Neural cell (in vitro differentiated cells): ENCODE measurements at regions not wholly inside any gene's neighbourhood (a gene's known extent, or its start where the extent isn't known, plus 50 kb on each side); places are given as distances from the start of the nearest gene placed in this dataset.

Experiments
- H2AFZ ChIP-seq: fragments of 200-600, 300-800 bp; sonication (generic), shearing (Covaris generic); 2 replicates; pipeline ENCODE4 v1.6.0; 2014; ENCODE audit warnings: low read depth, mild to moderate bottlenecking, antibody characterized with exemption, low read length, moderate library complexity
- H3F3A ChIP-seq: fragments of 200-600 bp; shearing (Covaris generic); 2 replicates; pipeline ENCODE4 v1.6.1; 2016; ENCODE audit warnings: mild to moderate bottlenecking, moderate library complexity, mixed read lengths, antibody characterized with exemption, low read length; ENCODE audit not compliant: insufficient read depth, poor library complexity, severe bottlenecking
- H3K27ac ChIP-seq: fragments of 200-600, 300-800 bp; sonication (generic), shearing (Covaris generic); 2 replicates; pipeline ENCODE4 v1.5.1; 2014; ENCODE audit warnings: mild to moderate bottlenecking, low read length, moderate library complexity
- H3K27me3 ChIP-seq: fragments of 300-800, 200-600 bp; sonication (generic), shearing (Covaris generic); 2 replicates; pipeline ENCODE4 v1.6.0; 2014; ENCODE audit warnings: mild to moderate bottlenecking, low read depth, low read length, moderate library complexity; ENCODE audit not compliant: insufficient read depth
- H3K36me3 ChIP-seq: fragments of 300-800, 200-600 bp; sonication (generic), shearing (Covaris generic); 2 replicates; pipeline ENCODE4 v1.5.1; 2014; ENCODE audit warnings: mild to moderate bottlenecking, antibody characterized with exemption, low read length, moderate library complexity; ENCODE audit not compliant: insufficient read depth
- H3K4me2 ChIP-seq: fragments of 300-800, 200-600 bp; sonication (generic), shearing (Covaris generic); 2 replicates; pipeline ENCODE4 v1.6.0; 2014; ENCODE audit warnings: mild to moderate bottlenecking, low read length
- H3K4me3 ChIP-seq: fragments of 300-800, 200-600 bp; sonication (generic), shearing (Covaris generic); 2 replicates; pipeline ENCODE4 v1.5.1; 2014; ENCODE audit warnings: mild to moderate bottlenecking, low read length, moderate library complexity
- H3K79me2 ChIP-seq: fragments of 200-600 bp; shearing (Covaris generic); replicated peaks from 2 replicates; pipeline ENCODE4 v1.6.0; 2014; ENCODE audit warnings: mild to moderate bottlenecking, low read length, moderate library complexity; ENCODE audit not compliant: insufficient read depth
- H3K9ac ChIP-seq: fragments of 300-800, 200-600 bp; sonication (generic), shearing (Covaris generic); 2 replicates; pipeline ENCODE4 v1.6.1; 2016; ENCODE audit warnings: mild to moderate bottlenecking, low read length, mixed read lengths
- H3K9me2 ChIP-seq: fragments of 200-600 bp; shearing (Covaris generic); 2 replicates; pipeline ENCODE4 v1.6.1; 2016; ENCODE audit warnings: mild to moderate bottlenecking, low read length, mixed read lengths; ENCODE audit not compliant: insufficient read depth
- H3K9me3 ChIP-seq: fragments of 200-600, 300-800 bp; sonication (generic), shearing (Covaris generic); 2 replicates; pipeline ENCODE4 v1.6.1; 2016; ENCODE audit warnings: mild to moderate bottlenecking, mixed run types, low read length, moderate library complexity, mixed read lengths
- H4K20me1 ChIP-seq: fragments of 200-600 bp; shearing (Covaris generic); 2 replicates; pipeline ENCODE4 v1.6.1; 2016; ENCODE audit warnings: mild to moderate bottlenecking, mixed run types; ENCODE audit not compliant: insufficient read depth
- EP300 ChIP-seq: fragments of 450-650 bp; conservative IDR thresholded peaks from 2 replicates; pipeline ENCODE4 v1.6.1; 2014; ENCODE audit warnings: antibody characterized with exemption, mild to moderate bottlenecking, moderate library complexity; ENCODE audit not compliant: poor library complexity, severe bottlenecking
- EZH2 ChIP-seq: fragments of 200-600, 300-800 bp; shearing (Covaris generic), sonication (generic); IDR thresholded peaks from 2 replicates; pipeline ENCODE4 v1.6.1; 2014; ENCODE audit warnings: antibody characterized with exemption, low read length, borderline replicate concordance, mild to moderate bottlenecking; ENCODE audit not compliant: insufficient read depth, poor library complexity, severe bottlenecking
- MXI1 ChIP-seq: fragments of 450-650 bp; conservative IDR thresholded peaks from 2 replicates; pipeline ENCODE4 v1.6.1; 2014; ENCODE audit warnings: antibody characterized with exemption, mild to moderate bottlenecking; ENCODE audit not compliant: poor library complexity, severe bottlenecking
- POLR2AphosphoS5 ChIP-seq: IDR thresholded peaks from 2 replicates; pipeline ENCODE4 v1.6.1; 2012
- RAD21 ChIP-seq: fragments of 450-650 bp; conservative IDR thresholded peaks from 2 replicates; pipeline ENCODE4 v1.6.1; 2014; ENCODE audit warnings: antibody characterized with exemption, mild to moderate bottlenecking, moderate library complexity
- SMC3 ChIP-seq: fragments of 450-650 bp; conservative IDR thresholded peaks from 2 replicates; pipeline ENCODE4 v1.6.1; 2014; ENCODE audit warnings: antibody characterized with exemption, mild to moderate bottlenecking, moderate library complexity; ENCODE audit not compliant: poor library complexity
- TAF1 ChIP-seq: IDR thresholded peaks from 2 replicates; pipeline ENCODE4 v1.6.1; 2012; ENCODE audit warnings: low read depth
- TF ChIP-seq, protein P1 (sequence below): IDR thresholded peaks from 2 replicates; pipeline ENCODE4 v1.6.1; 2012; ENCODE audit warnings: borderline replicate concordance
- TF ChIP-seq, protein P2 (sequence below): fragments of 450-650 bp; IDR thresholded peaks from 2 replicates; pipeline ENCODE4 v1.5.1; 2014; ENCODE audit warnings: antibody characterized with exemption, mild to moderate bottlenecking, moderate library complexity; ENCODE audit not compliant: poor library complexity, severe bottlenecking

DNA sequence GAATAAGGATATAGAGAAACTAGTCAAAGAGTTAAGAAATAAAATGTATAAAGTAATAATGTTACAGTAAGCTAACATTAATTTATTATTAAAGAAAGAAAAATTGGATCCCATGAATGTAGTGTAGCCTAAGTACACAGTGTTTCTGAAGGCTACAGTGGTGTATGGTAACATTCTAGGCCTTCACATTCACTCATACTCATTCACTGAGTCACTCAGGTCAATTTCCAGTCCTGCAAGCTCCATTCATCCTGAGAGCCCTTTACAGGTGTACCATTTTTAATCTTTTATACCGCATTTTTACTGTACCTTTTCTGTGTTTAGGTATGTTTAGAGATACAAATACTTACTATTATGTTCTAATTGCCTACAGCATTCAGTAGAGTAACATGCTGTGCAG, 120.6 kb upstream of the AGA start:
- no peaks in the 10 kb centered on the region for H3K79me2 ChIP-seq
- H3K9me2 ChIP-seq, result no peaks in the 10 kb centered on the region
- H3K27ac ChIP-seq, result no peak overlapping the region
- H3K9me3 ChIP-seq, result no peaks in the 10 kb centered on the region
- no peak overlapping the region for H3K4me2 ChIP-seq
- H3K27me3 ChIP-seq, result no peaks in the 10 kb centered on the region
- no peak overlapping the region for H3K9ac ChIP-seq
- TF ChIP-seq, protein P1, sequence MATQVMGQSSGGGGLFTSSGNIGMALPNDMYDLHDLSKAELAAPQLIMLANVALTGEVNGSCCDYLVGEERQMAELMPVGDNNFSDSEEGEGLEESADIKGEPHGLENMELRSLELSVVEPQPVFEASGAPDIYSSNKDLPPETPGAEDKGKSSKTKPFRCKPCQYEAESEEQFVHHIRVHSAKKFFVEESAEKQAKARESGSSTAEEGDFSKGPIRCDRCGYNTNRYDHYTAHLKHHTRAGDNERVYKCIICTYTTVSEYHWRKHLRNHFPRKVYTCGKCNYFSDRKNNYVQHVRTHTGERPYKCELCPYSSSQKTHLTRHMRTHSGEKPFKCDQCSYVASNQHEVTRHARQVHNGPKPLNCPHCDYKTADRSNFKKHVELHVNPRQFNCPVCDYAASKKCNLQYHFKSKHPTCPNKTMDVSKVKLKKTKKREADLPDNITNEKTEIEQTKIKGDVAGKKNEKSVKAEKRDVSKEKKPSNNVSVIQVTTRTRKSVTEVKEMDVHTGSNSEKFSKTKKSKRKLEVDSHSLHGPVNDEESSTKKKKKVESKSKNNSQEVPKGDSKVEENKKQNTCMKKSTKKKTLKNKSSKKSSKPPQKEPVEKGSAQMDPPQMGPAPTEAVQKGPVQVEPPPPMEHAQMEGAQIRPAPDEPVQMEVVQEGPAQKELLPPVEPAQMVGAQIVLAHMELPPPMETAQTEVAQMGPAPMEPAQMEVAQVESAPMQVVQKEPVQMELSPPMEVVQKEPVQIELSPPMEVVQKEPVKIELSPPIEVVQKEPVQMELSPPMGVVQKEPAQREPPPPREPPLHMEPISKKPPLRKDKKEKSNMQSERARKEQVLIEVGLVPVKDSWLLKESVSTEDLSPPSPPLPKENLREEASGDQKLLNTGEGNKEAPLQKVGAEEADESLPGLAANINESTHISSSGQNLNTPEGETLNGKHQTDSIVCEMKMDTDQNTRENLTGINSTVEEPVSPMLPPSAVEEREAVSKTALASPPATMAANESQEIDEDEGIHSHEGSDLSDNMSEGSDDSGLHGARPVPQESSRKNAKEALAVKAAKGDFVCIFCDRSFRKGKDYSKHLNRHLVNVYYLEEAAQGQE, result no peak
- no peaks in the 10 kb centered on the region for H3F3A ChIP-seq
- no peaks in the 10 kb centered on the region for H3K36me3 ChIP-seq
- H4K20me1 ChIP-seq, result no peaks in the 10 kb centered on the region
- H3K4me3 ChIP-seq, result no peak overlapping the region
- H2AFZ ChIP-seq, result no peak overlapping the region

DNA sequence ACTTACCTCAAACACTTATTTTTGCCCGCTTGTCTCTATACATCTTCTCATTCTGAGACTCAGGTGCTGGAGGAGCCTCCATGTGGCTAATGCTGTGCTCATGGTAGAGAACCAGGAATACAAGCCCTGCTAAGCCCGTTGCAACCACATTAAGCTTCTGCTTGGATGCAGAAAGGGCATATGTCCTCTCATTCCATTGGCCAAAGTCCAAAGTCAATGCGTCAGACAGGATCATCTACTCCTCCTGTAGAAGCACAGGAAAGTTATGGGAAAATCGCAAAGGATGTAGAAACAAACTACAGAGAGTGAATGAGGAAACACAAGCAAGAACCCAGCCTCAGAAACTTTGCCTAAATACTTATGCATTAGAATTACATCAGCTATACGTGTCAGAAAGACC, 124.5 kb upstream of the AGA start:
- H3K9ac ChIP-seq, result no peak overlapping the region
- H3F3A ChIP-seq, result no peaks in the 10 kb centered on the region
- H3K36me3 ChIP-seq, result no peaks in the 10 kb centered on the region
- no peaks in the 10 kb centered on the region for H4K20me1 ChIP-seq
- no peak overlapping the region for H3K27ac ChIP-seq
- H3K27me3 ChIP-seq, result no peaks in the 10 kb centered on the region
- H3K4me2 ChIP-seq, result no peak overlapping the region
- H3K9me2 ChIP-seq, result no peaks in the 10 kb centered on the region
- H2AFZ ChIP-seq, result no peak overlapping the region
- no peaks in the 10 kb centered on the region for H3K9me3 ChIP-seq
- H3K79me2 ChIP-seq, result no peaks in the 10 kb centered on the region
- no peak overlapping the region for H3K4me3 ChIP-seq
- TF ChIP-seq POLR2AphosphoS5 (no peak), MXI1 (no peak), EZH2 (no peak), SMC3 (no peak)
- TF ChIP-seq, protein P1, result no peak

DNA sequence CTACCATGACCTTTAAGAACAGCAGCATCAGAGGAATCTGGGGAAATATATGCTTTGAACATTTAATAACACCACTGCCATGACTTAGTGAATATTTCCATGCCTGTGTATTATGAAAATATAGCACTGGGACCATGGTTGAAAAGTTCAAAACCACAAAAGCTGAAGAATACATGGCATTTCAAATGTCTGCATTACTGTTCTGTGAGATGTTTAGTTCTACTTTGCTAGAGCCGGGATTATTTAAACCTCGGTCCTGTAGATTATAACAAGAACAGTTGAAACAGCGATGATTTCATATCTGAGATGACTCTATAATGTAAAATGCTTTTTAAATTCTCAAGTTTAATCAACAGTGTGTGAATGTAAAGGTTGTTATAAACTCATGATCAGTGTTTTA, 126.7 kb upstream of the AGA start:
- Histone ChIP-seq H3K27me3 (no peaks in the 10 kb centered on the region), H3K9me2 (no peaks in the 10 kb centered on the region), H2AFZ (no peak overlapping the region), H3K9me3 (no peaks in the 10 kb centered on the region), H4K20me1 (no peaks in the 10 kb centered on the region), H3K9ac (no peak overlapping the region), H3K4me3 (no peak overlapping the region), H3K4me2 (no peak overlapping the region), H3K79me2 (no peaks in the 10 kb centered on the region), H3F3A (no peaks in the 10 kb centered on the region), H3K27ac (no peak overlapping the region), H3K36me3 (no peaks in the 10 kb centered on the region)
- no peak for TF ChIP-seq MXI1
- TF ChIP-seq, protein P1, result no peak
- TF ChIP-seq, protein P2, sequence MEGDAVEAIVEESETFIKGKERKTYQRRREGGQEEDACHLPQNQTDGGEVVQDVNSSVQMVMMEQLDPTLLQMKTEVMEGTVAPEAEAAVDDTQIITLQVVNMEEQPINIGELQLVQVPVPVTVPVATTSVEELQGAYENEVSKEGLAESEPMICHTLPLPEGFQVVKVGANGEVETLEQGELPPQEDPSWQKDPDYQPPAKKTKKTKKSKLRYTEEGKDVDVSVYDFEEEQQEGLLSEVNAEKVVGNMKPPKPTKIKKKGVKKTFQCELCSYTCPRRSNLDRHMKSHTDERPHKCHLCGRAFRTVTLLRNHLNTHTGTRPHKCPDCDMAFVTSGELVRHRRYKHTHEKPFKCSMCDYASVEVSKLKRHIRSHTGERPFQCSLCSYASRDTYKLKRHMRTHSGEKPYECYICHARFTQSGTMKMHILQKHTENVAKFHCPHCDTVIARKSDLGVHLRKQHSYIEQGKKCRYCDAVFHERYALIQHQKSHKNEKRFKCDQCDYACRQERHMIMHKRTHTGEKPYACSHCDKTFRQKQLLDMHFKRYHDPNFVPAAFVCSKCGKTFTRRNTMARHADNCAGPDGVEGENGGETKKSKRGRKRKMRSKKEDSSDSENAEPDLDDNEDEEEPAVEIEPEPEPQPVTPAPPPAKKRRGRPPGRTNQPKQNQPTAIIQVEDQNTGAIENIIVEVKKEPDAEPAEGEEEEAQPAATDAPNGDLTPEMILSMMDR, result no peak
- TF ChIP-seq RAD21, result no peak
- TF ChIP-seq EP300, result no peak
- TF ChIP-seq TAF1, result no peak
- no peak for TF ChIP-seq SMC3
- TF ChIP-seq POLR2AphosphoS5, result no peak
- TF ChIP-seq EZH2, result no peak
